Endothelial cell of umbilical vein (primary cell): ENCODE measurements at regions not wholly inside any gene's neighbourhood (a gene's known extent, or its start where the extent isn't known, plus 50 kb on each side); places are given as distances from the start of the nearest gene placed in this dataset.

Experiments
- BruUV-seq: library from RNA; stranded (reverse); fragments of 400-500 nt; replicated peaks from 2 replicates; lab custom pipeline; 2021; lab: Mats Ljungman, UMichigan
- CTCF ChIA-PET: fragments of 300-600, 350-600 bp; sonication (Branson Sonifier 250); formaldehyde crosslinking; loops from one replicate; lab custom pipeline; 2021; ENCODE audit warnings: antibody characterized with exemption, inconsistent platforms; lab: Charles Lee
- POLR2A ChIA-PET: fragments of 300-600, 350-600 bp; sonication (Branson Sonifier 250); formaldehyde crosslinking; loops from one replicate; lab custom pipeline; 2021; ENCODE audit warnings: antibody characterized with exemption, inconsistent platforms; lab: Charles Lee
- DNase-seq: peaks from one replicate; pipeline ENCODE4 v3.0.0-alpha.2; 2011; ENCODE audit warnings: low read depth, low spot score
- FAIRE-seq: peaks from 2 replicates; lab custom pipeline; 2011; peaks lifted over from hg19 to GRCh38; lab: Jason Lieb, UNC
- H2AFZ ChIP-seq: 2 replicates; pipeline ENCODE4 v1.6.0; 2012; ENCODE audit warnings: low read depth, low read length, control low read depth, inconsistent platforms
- H3K27ac ChIP-seq: 2 replicates; pipeline ENCODE4 v1.5.1; 2011; ENCODE audit warnings: low read depth, mild to moderate bottlenecking, control low read depth, low read length, moderate library complexity; ENCODE audit not compliant: insufficient read depth
- H3K27me3 ChIP-seq, 2 experiments: 2 replicates each; pipeline versions ENCODE4 v1.6.0 to v1.6.1; 2011; ENCODE audit warnings: low read length in 2 of 2, mixed read lengths in 1 of 2; ENCODE audit not compliant: control insufficient read depth in 2 of 2, insufficient read depth in 2 of 2
- H3K36me3 ChIP-seq, 2 experiments: 2 replicates in 1 of 2; 3 replicates in 1 of 2; pipeline ENCODE4 v1.5.1; 2011; ENCODE audit warnings: low read length in 2 of 2, mild to moderate bottlenecking in 1 of 2, moderate library complexity in 1 of 2; ENCODE audit not compliant: control insufficient read depth in 2 of 2, insufficient read depth in 2 of 2; ENCODE audit errors: extremely low read depth in 1 of 2
- H3K4me1 ChIP-seq: 3 replicates; pipeline ENCODE4 v1.5.1; 2011; ENCODE audit warnings: mild to moderate bottlenecking, low read length; ENCODE audit not compliant: control insufficient read depth, insufficient read depth; ENCODE audit errors: extremely low read depth
- H3K4me2 ChIP-seq: 2 replicates; pipeline ENCODE4 v1.6.1; 2011; ENCODE audit warnings: low read length, control low read depth, mixed read lengths; ENCODE audit not compliant: insufficient read depth
- H3K4me3 ChIP-seq, 3 experiments: fragments of 200-600 bp in 1 of 3; sonication (generic), shearing (Covaris generic) in 1 of 3; replicated peaks in 1 of 3; 2 replicates each; pipeline ENCODE4 v1.5.1; 2011 to 2016; ENCODE audit warnings: control low read depth in 3 of 3, low read length in 3 of 3, mild to moderate bottlenecking in 2 of 3, inconsistent platforms in 1 of 3, low read depth in 1 of 3, moderate library complexity in 1 of 3; ENCODE audit not compliant: insufficient read depth in 1 of 3
- H3K79me2 ChIP-seq: 2 replicates; pipeline ENCODE4 v1.6.0; 2012; ENCODE audit warnings: low read length, inconsistent platforms; ENCODE audit not compliant: control insufficient read depth, insufficient read depth
- H3K9ac ChIP-seq: replicated peaks from 2 replicates; pipeline ENCODE3; 2011; ENCODE audit warnings: low read length, control low read depth; ENCODE audit not compliant: insufficient read depth; ENCODE audit errors: extremely low read depth
- H3K9me1 ChIP-seq: replicated peaks from 3 replicates; pipeline ENCODE4 v1.6.0; 2011; ENCODE audit warnings: mild to moderate bottlenecking, low read length; ENCODE audit not compliant: control insufficient read depth, insufficient read depth; ENCODE audit errors: extremely low read depth
- H3K9me3 ChIP-seq: replicated peaks from 2 replicates; pipeline ENCODE4 v1.5.1; 2012; ENCODE audit warnings: low read length, inconsistent platforms; ENCODE audit not compliant: control insufficient read depth, insufficient read depth
- H4K20me1 ChIP-seq: replicated peaks from 2 replicates; pipeline ENCODE3; 2011; ENCODE audit warnings: mild to moderate bottlenecking, low read length; ENCODE audit not compliant: control insufficient read depth, insufficient read depth; ENCODE audit errors: extremely low read depth
- CTCF ChIP-seq, 2 donors: IDR thresholded peaks; 1 replicate in 1 of 2; 2 replicates in 1 of 2; pipeline ENCODE4 v1.5.1; 2011; ENCODE audit warnings: low read length in 2 of 2, mild to moderate bottlenecking in 2 of 2, moderate library complexity in 2 of 2, control low read depth in 1 of 2, inconsistent platforms in 1 of 2, low read depth in 1 of 2; ENCODE audit not compliant: insufficient read depth in 1 of 2; ENCODE audit errors: extremely low read depth in 1 of 2
- EZH2 ChIP-seq: IDR thresholded peaks from 2 replicates; pipeline ENCODE4 v1.6.1; 2012; ENCODE audit warnings: borderline replicate concordance, low read depth, mild to moderate bottlenecking, moderate library complexity, low read length, inconsistent platforms; ENCODE audit not compliant: severe bottlenecking
- FOS ChIP-seq: IDR thresholded peaks from 2 replicates; pipeline ENCODE4 v1.6.1; 2011; ENCODE audit warnings: mild to moderate bottlenecking, low read length, moderate library complexity, borderline replicate concordance; ENCODE audit not compliant: insufficient read depth
- GATA2 ChIP-seq: IDR thresholded peaks from 2 replicates; pipeline ENCODE4 v1.7.0; 2011; ENCODE audit warnings: low read depth, mild to moderate bottlenecking, moderate library complexity, mixed read lengths, low read length; ENCODE audit not compliant: insufficient read length, insufficient read depth
- JUN ChIP-seq: IDR thresholded peaks from 2 replicates; pipeline ENCODE4 v1.6.1; 2011; ENCODE audit warnings: borderline replicate concordance, low read depth; ENCODE audit not compliant: insufficient read length, insufficient read depth
- MAX ChIP-seq: IDR thresholded peaks from 2 replicates; pipeline ENCODE4 v1.6.1; 2011; ENCODE audit not compliant: insufficient read depth, insufficient read length
- MYC ChIP-seq: IDR thresholded peaks from one replicate; pipeline ENCODE4 v1.6.1; 2011; ENCODE audit warnings: mild to moderate bottlenecking, low read depth, low read length
- POLR2A ChIP-seq: IDR thresholded peaks from 2 replicates; pipeline ENCODE4 v1.6.1; 2012; ENCODE audit warnings: low read depth, mild to moderate bottlenecking, control low read depth, low read length
- POLR2AphosphoS5 ChIP-seq: IDR thresholded peaks from 2 replicates; pipeline ENCODE4 v1.6.1; 2012; ENCODE audit warnings: low read depth, mild to moderate bottlenecking, control low read depth, low read length, moderate library complexity; ENCODE audit not compliant: insufficient read depth
- dilution Hi-C: fragments of 300-500 bp; cut with MboI; formaldehyde crosslinking; loops from one replicate; pipeline ENCODE4 v1.15.0; 2019; ENCODE audit warnings: low sequenced_read_pairs; ENCODE audit not compliant: extremely low pct_ligation_motif_present
- intact Hi-C: fragments of 100-400 bp; cut with micrococcal nuclease; formaldehyde crosslinking; loops from one replicate; pipeline ENCODE4 v1.10.0; 2022

DNA sequence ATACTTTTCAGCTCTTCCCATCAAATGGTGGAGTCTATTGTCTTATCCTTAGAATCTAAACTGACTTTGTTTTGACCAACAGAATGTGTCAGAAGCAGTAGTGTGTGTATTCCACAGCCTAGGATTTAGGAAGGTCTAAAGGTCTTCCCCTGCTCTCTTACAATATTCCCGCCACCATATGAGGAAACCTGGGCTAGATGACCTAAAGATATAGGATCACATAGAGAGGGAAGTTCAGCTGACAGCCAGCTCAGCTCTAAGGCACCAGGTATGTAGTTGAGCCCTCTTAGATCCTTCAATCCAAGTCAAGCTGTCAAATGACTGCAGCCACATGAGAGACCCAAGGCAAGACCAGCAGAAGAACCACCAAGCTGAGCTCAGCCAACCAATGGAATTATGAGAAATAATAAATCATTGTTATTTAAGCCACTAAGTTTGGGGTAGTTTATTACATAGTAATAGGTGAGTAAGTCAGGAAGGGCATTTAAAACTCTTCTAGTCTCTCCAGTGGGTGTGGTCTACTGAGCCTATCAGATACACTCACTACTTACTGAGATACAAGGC is 227.7 kb upstream of the HES1 start:
- Histone ChIP-seq H3K4me2 (no peak overlapping the region), H2AFZ (no peak overlapping the region), H3K9me3 (no peaks in the 10 kb centered on the region), H3K9me1 (no peaks in the 10 kb centered on the region), H3K9ac (no peak overlapping the region), H3K79me2 (no peaks in the 10 kb centered on the region), H3K27ac (no peak overlapping the region), H3K27me3 (peaks cover 0 to 3% of the 10 kb centered on the region in 2 experiments), H3K4me1 (peaks cover 7% of the 10 kb centered on the region), H3K4me3 (no peak overlapping the region), H3K36me3 (no peaks in the 10 kb centered on the region), H4K20me1 (no peaks in the 10 kb centered on the region)
- TF ChIP-seq POLR2AphosphoS5 (no peak), GATA2 (no peak), POLR2A (no peak), JUN (no peak), FOS (no peak), MAX (no peak), MYC (no peak), EZH2 (no peak)
- no TSS peak for BruUV-seq
- ChIA-PET POLR2A (no interaction called here), CTCF (interaction anchor here (0.7 kb wide), 1 partner anchor 11 kb away, joined by 3 read pairs; no protein-coding TSS in a partner anchor)
- dilution Hi-C loops (no loop called here), intact Hi-C loops (no loop called here)
- DNase-seq (no peak), FAIRE-seq (no peak)

GRCh38 chr3:193909387-193909786 is 226.6 kb upstream of the HES1 start:
- H3K9me3 ChIP-seq, result no peaks in the 10 kb centered on the region
- intact Hi-C loops, result no loop called here
- no peak overlapping the region for H3K9ac ChIP-seq
- dilution Hi-C loops, result no loop called here
- no peak overlapping the region for H3K27ac ChIP-seq
- no peaks in the 10 kb centered on the region for H3K79me2 ChIP-seq
- no peak for TF ChIP-seq CTCF (IDR thresholded peaks at IDR 0.05; ENCODE audit: extremely low read depth in 1 of 2, insufficient read depth in 1 of 2, low read depth in 1 of 2, low read length in 2 of 2)
- TF ChIP-seq JUN, result no peak
- TF ChIP-seq GATA2, result no peak
- no peak for TF ChIP-seq POLR2AphosphoS5
- no peak for TF ChIP-seq EZH2
- TF ChIP-seq MAX, result no peak
- no peak for TF ChIP-seq MYC
- TF ChIP-seq POLR2A, result no peak
- no peak for TF ChIP-seq FOS
- FAIRE-seq, result no peak
- no peak overlapping the region for H3K4me2 ChIP-seq
- no peaks in the 10 kb centered on the region for H4K20me1 ChIP-seq
- no TSS peak for BruUV-seq
- H3K4me1 ChIP-seq, result peaks cover 7% of the 10 kb centered on the region
- no peak overlapping the region for H2AFZ ChIP-seq
- POLR2A ChIA-PET, result no interaction called here
- no peaks in the 10 kb centered on the region for H3K27me3 ChIP-seq
- H3K36me3 ChIP-seq, result no peaks in the 10 kb centered on the region
- DNase-seq, result no peak
- H3K9me1 ChIP-seq, result no peaks in the 10 kb centered on the region
- H3K4me3 ChIP-seq, result no peak overlapping the region
- CTCF ChIA-PET, result no interaction called here
